ENCODE measurements at regions not wholly inside any gene's neighbourhood (a gene's known extent, or its start where the extent isn't known, plus 50 kb on each side); places are given as distances from the start of the nearest gene placed in this dataset.

GRCh38 chr15:96002890-96003859 is 327.3 kb upstream of the NR2F2 start:
- no peak for DNase-seq (ENCODE audit: extremely low read depth in 1 of 2, low read depth in 1 of 2)

- no peak for DNase-seq (ENCODE audit: extremely low read depth in 1 of 2, low read depth in 1 of 2)
Observed at GRCh38 chr15:96005906-96006305, 324.6 kb upstream of the NR2F2 start.

GRCh38 chr15:96011136-96011535 is 319.4 kb upstream of the NR2F2 start:
- no peak for DNase-seq (ENCODE audit: extremely low read depth in 1 of 2, low read depth in 1 of 2)

GRCh38 chr15:96014939-96015338 is 315.6 kb upstream of the NR2F2 start:
- DNase-seq (ENCODE audit: extremely low read depth in 1 of 2, low read depth in 1 of 2) = no peak

GRCh38 chr15:96019114-96019513 is 311.4 kb upstream of the NR2F2 start:
- no peak for DNase-seq (ENCODE audit: extremely low read depth in 1 of 2, low read depth in 1 of 2)

GRCh38 chr15:96020133-96020532 is 310.4 kb upstream of the NR2F2 start:
- no peak for DNase-seq (ENCODE audit: extremely low read depth in 1 of 2, low read depth in 1 of 2)

- no peak for DNase-seq (ENCODE audit: extremely low read depth in 1 of 2, low read depth in 1 of 2)
Observed at GRCh38 chr15:96020797-96021196, 309.7 kb upstream of the NR2F2 start.

- DNase-seq (ENCODE audit: extremely low read depth in 1 of 2, low read depth in 1 of 2) = no peak
Observed at GRCh38 chr15:96023081-96023480, 307.4 kb upstream of the NR2F2 start.

GRCh38 chr15:96027501-96027900 is 303.0 kb upstream of the NR2F2 start:
- no peak for DNase-seq (ENCODE audit: extremely low read depth in 1 of 2, low read depth in 1 of 2)

GRCh38 chr15:96028620-96029019 is 301.9 kb upstream of the NR2F2 start:
- no peak for DNase-seq (ENCODE audit: extremely low read depth in 1 of 2, low read depth in 1 of 2)

GRCh38 chr15:96029172-96029571 is 301.3 kb upstream of the NR2F2 start:
- no peak for DNase-seq (ENCODE audit: extremely low read depth in 1 of 2, low read depth in 1 of 2)

- DNase-seq (ENCODE audit: extremely low read depth in 1 of 2, low read depth in 1 of 2) = no peak
Observed at GRCh38 chr15:96031426-96032110, 298.9 kb upstream of the NR2F2 start.

GRCh38 chr15:96035091-96035490 is 295.4 kb upstream of the NR2F2 start:
- DNase-seq (ENCODE audit: extremely low read depth in 1 of 2, low read depth in 1 of 2) = no peak

- no peak for DNase-seq (ENCODE audit: extremely low read depth in 1 of 2, low read depth in 1 of 2)
Observed at GRCh38 chr15:96035635-96036034, 294.9 kb upstream of the NR2F2 start.

- DNase-seq (ENCODE audit: extremely low read depth in 1 of 2, low read depth in 1 of 2) = no peak
Observed at GRCh38 chr15:96037584-96037983, 292.9 kb upstream of the NR2F2 start.

GRCh38 chr15:96038131-96038530 is 292.4 kb upstream of the NR2F2 start:
- DNase-seq (ENCODE audit: extremely low read depth in 1 of 2, low read depth in 1 of 2) = no peak

GRCh38 chr15:96038650-96039049 is 291.9 kb upstream of the NR2F2 start:
- no peak for DNase-seq (ENCODE audit: extremely low read depth in 1 of 2, low read depth in 1 of 2)

- DNase-seq (ENCODE audit: extremely low read depth in 1 of 2, low read depth in 1 of 2) = no peak
Observed at GRCh38 chr15:96041982-96042733, 288.3 kb upstream of the NR2F2 start.

GRCh38 chr15:96042734-96043224 is 287.7 kb upstream of the NR2F2 start:
- DNase-seq (ENCODE audit: extremely low read depth in 1 of 2, low read depth in 1 of 2) = no peak

GRCh38 chr15:96043591-96044171 is 286.8 kb upstream of the NR2F2 start:
- DNase-seq (ENCODE audit: extremely low read depth in 1 of 2, low read depth in 1 of 2) = no peak
